ENCODE measurements at regions not wholly inside any gene's neighbourhood (a gene's known extent, or its start where the extent isn't known, plus 50 kb on each side); places are given as distances from the start of the nearest gene placed in this dataset.
"Not testable (repeated sequence)": the region's sequence is repeated elsewhere in the genome, so short reads cannot be mapped to it uniquely, and the experiment has no call there.

DNA sequence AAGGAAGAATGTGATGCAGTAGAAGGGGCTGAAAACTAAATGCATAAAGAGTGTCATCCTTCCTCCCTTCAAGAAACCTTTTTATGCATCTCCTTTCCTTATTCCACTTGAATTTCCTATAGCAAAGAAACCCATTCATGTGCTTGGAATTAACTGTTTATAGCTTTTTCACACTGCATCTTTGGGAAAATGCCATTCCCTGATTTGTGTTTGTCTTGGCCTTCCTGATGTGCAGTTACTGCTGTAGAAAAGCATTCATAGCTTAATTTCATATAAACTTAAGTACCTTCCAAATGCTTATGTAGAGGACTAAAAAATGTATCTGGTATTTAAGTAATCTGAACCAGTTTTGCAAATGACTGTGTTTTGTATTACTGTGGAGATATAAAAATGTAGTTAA is 61.8 kb downstream of the SDR9C7 start:
- Histone ChIP-seq H3K4me1 (ENCODE audit: control insufficient read depth, insufficient read depth, low read length) (no peaks in the 10 kb centered on the region), H3K9me3 (replicated peaks; ENCODE audit: control insufficient read depth, low read depth, low read length) (no peaks in the 10 kb centered on the region), H3K27ac (ENCODE audit: low read length) (no peak overlapping the region), H3K36me3 (ENCODE audit: control insufficient read depth, insufficient read depth, low read length) (no peaks in the 10 kb centered on the region), H3K4me3 (ENCODE audit: low read length) (no peak overlapping the region), H3K27me3 (ENCODE audit: control insufficient read depth, insufficient read depth, low read length) (no peaks in the 10 kb centered on the region)
- DNase-seq, result peak; percentile 29

- no peak for DNase-seq
- no peak overlapping the region for H3K27ac ChIP-seq (ENCODE audit: low read length)
- H3K4me3 ChIP-seq (ENCODE audit: low read length), result no peak overlapping the region
- no peaks in the 10 kb centered on the region for H3K27me3 ChIP-seq (ENCODE audit: control insufficient read depth, insufficient read depth, low read length)
- WGBS (ENCODE audit: insufficient coverage), result 29% methylated on average over 1 of the region's 1 CpG
- H3K36me3 ChIP-seq (ENCODE audit: control insufficient read depth, insufficient read depth, low read length), result no peaks in the 10 kb centered on the region
- H3K9me3 ChIP-seq (replicated peaks; ENCODE audit: control insufficient read depth, low read depth, low read length), result peaks cover 33% of the 10 kb centered on the region
- H3K4me1 ChIP-seq (ENCODE audit: control insufficient read depth, insufficient read depth, low read length), result no peaks in the 10 kb centered on the region
Measured at GRCh38 chr12:56867216-56867615, 67.0 kb downstream of the SDR9C7 start.

- no peak for DNase-seq
- Histone ChIP-seq H3K36me3 (ENCODE audit: control insufficient read depth, insufficient read depth, low read length) (no peaks in the 10 kb centered on the region), H3K27ac (ENCODE audit: low read length) (no peak overlapping the region), H3K4me3 (ENCODE audit: low read length) (no peak overlapping the region), H3K9me3 (replicated peaks; ENCODE audit: control insufficient read depth, low read depth, low read length) (peaks cover 34% of the 10 kb centered on the region), H3K27me3 (ENCODE audit: control insufficient read depth, insufficient read depth, low read length) (no peaks in the 10 kb centered on the region), H3K4me1 (ENCODE audit: control insufficient read depth, insufficient read depth, low read length) (no peaks in the 10 kb centered on the region)
- no CpG with 5 or more reads among the region's 1 CpG for WGBS (ENCODE audit: insufficient coverage)
Measured at GRCh38 chr12:56866493-56866892, 67.7 kb downstream of the SDR9C7 start.

GRCh38 chr12:56864318-56864717 is 69.9 kb downstream of the SDR9C7 start:
- H3K27ac ChIP-seq (ENCODE audit: low read length), result no peak overlapping the region
- 81% methylated on average over 2 of the region's 2 CpGs for WGBS (ENCODE audit: insufficient coverage)
- H3K36me3 ChIP-seq (ENCODE audit: control insufficient read depth, insufficient read depth, low read length), result no peaks in the 10 kb centered on the region
- H3K9me3 ChIP-seq (replicated peaks; ENCODE audit: control insufficient read depth, low read depth, low read length), result peaks cover 34% of the 10 kb centered on the region
- DNase-seq, result no peak
- H3K4me3 ChIP-seq (ENCODE audit: low read length), result no peak overlapping the region
- no peaks in the 10 kb centered on the region for H3K4me1 ChIP-seq (ENCODE audit: control insufficient read depth, insufficient read depth, low read length)
- no peaks in the 10 kb centered on the region for H3K27me3 ChIP-seq (ENCODE audit: control insufficient read depth, insufficient read depth, low read length)

- H3K9me3 ChIP-seq (replicated peaks; ENCODE audit: control insufficient read depth, low read depth, low read length), result peaks cover 34% of the 10 kb centered on the region
- no peaks in the 10 kb centered on the region for H3K4me1 ChIP-seq (ENCODE audit: control insufficient read depth, insufficient read depth, low read length)
- DNase-seq, result no peak
- no peaks in the 10 kb centered on the region for H3K27me3 ChIP-seq (ENCODE audit: control insufficient read depth, insufficient read depth, low read length)
- H3K27ac ChIP-seq (ENCODE audit: low read length), result no peak overlapping the region
- no peaks in the 10 kb centered on the region for H3K36me3 ChIP-seq (ENCODE audit: control insufficient read depth, insufficient read depth, low read length)
- H3K4me3 ChIP-seq (ENCODE audit: low read length), result no peak overlapping the region
Measured at GRCh38 chr12:56863789-56864188, 70.4 kb downstream of the SDR9C7 start.

GRCh38 chr12:56862264-56862663 is 71.9 kb downstream of the SDR9C7 start:
- Histone ChIP-seq H3K4me1 (ENCODE audit: control insufficient read depth, insufficient read depth, low read length) (no peaks in the 10 kb centered on the region), H3K27me3 (ENCODE audit: control insufficient read depth, insufficient read depth, low read length) (no peaks in the 10 kb centered on the region), H3K36me3 (ENCODE audit: control insufficient read depth, insufficient read depth, low read length) (no peaks in the 10 kb centered on the region), H3K9me3 (replicated peaks; ENCODE audit: control insufficient read depth, low read depth, low read length) (peaks cover 34% of the 10 kb centered on the region), H3K4me3 (ENCODE audit: low read length) (no peak overlapping the region), H3K27ac (ENCODE audit: low read length) (no peak overlapping the region)
- DNase-seq, result no peak
- WGBS (ENCODE audit: insufficient coverage), result no CpG with 5 or more reads among the region's 2 CpGs

DNA sequence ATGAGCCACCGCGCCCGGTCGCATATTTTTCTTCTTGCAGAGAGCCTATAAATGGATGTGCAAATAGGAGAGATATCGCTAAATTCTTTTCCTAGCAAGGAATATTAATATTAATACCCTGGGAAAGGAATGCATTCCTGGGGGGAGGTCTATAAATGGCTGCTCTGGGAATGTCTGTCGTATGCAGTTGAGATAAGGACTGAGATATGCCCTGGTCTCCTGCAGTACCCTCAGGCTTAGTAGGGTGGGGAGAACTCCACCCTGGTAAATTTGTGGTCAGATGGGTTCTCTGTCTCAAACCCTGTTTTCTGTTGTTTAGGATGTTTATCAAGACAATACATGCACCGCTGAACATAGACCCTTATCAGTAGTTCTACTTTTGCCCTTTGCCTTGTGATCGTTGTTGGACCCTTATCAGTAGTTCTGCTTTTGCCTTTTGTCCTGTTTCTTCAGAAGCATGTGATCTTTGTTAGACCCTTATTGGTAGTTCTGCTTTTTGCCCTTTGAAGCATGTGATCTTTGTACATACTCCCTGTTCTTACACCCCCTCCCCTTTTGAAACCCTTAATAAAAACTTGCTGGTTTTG is 80.7 kb downstream of the SDR9C7 start:
- WGBS (ENCODE audit: insufficient coverage), result 50% methylated on average over 1 of the region's 8 CpGs
- not testable (repeated sequence) for H3K36me3 ChIP-seq (ENCODE audit: control insufficient read depth, insufficient read depth, low read length); H3K27ac ChIP-seq (ENCODE audit: low read length); H3K4me3 ChIP-seq (ENCODE audit: low read length); DNase-seq; H3K9me3 ChIP-seq (replicated peaks; ENCODE audit: control insufficient read depth, low read depth, low read length); H3K27me3 ChIP-seq (ENCODE audit: control insufficient read depth, insufficient read depth, low read length); H3K4me1 ChIP-seq (ENCODE audit: control insufficient read depth, insufficient read depth, low read length)

DNA sequence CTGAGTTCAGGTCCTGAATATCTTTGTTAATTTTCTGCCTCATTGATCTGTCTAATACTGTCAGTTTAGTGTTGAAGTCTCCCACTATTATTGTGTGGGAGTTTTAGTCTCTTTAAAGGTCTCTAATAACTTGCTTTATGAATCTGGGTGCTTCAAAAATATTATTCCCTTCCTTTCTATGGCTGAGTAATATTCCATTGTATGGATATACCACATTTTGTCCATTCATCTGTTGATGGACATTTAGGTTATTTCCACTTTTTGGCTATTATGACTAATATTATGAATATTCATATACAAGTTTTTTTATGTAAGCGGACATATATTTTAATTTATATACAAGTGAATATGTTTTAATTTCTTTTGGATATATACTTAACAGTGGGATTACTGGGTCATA is 82.7 kb downstream of the SDR9C7 start:
- Histone ChIP-seq H3K4me1 (ENCODE audit: control insufficient read depth, insufficient read depth, low read length) (no peaks in the 10 kb centered on the region), H3K27me3 (ENCODE audit: control insufficient read depth, insufficient read depth, low read length) (no peaks in the 10 kb centered on the region), H3K36me3 (ENCODE audit: control insufficient read depth, insufficient read depth, low read length) (no peaks in the 10 kb centered on the region), H3K27ac (ENCODE audit: low read length) (no peak overlapping the region), H3K4me3 (ENCODE audit: low read length) (no peak overlapping the region), H3K9me3 (replicated peaks; ENCODE audit: control insufficient read depth, low read depth, low read length) (peaks cover 5% of the 10 kb centered on the region)
- no peak for DNase-seq
- no CpG with 5 or more reads among the region's 1 CpG for WGBS (ENCODE audit: insufficient coverage)

- Histone ChIP-seq H3K36me3 (ENCODE audit: control insufficient read depth, insufficient read depth, low read length) (no peaks in the 10 kb centered on the region), H3K4me3 (ENCODE audit: low read length) (no peak overlapping the region), H3K4me1 (ENCODE audit: control insufficient read depth, insufficient read depth, low read length) (peaks cover 25% of the 10 kb centered on the region), H3K27me3 (ENCODE audit: control insufficient read depth, insufficient read depth, low read length) (no peaks in the 10 kb centered on the region), H3K27ac (ENCODE audit: low read length) (no peak overlapping the region), H3K9me3 (replicated peaks; ENCODE audit: control insufficient read depth, low read depth, low read length) (no peaks in the 10 kb centered on the region)
- peak; percentile 27 for DNase-seq
- 77% methylated on average over 3 of the region's 8 CpGs for WGBS (ENCODE audit: insufficient coverage)
Measured at GRCh38 chr12:56840922-56841321, 77.8 kb downstream of the HSD17B6 start.

DNA sequence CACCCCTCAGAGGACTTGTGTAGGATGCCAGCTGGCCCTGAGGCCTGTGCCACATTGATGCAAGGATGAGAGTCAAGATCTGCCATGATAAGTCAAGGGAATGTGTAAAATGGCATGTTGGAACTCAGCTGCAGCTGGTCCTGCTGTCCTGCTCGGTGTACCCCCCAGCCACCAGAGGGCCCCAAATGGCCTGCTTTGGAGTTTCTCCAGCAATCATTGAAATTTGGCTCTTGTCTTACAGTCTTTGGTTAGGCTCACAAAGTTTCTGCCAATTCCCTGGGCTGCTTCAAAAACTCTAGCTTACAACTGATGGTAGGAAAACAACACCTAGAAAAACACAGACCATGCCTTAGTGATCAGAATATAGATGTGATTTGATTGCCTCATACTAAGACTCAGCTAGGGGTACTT is 76.8 kb downstream of the HSD17B6 start:
- no peaks in the 10 kb centered on the region for H3K36me3 ChIP-seq (ENCODE audit: control insufficient read depth, insufficient read depth, low read length)
- peak; percentile 56 for DNase-seq
- H3K4me3 ChIP-seq (ENCODE audit: low read length), result no peak overlapping the region
- H3K9me3 ChIP-seq (replicated peaks; ENCODE audit: control insufficient read depth, low read depth, low read length), result no peaks in the 10 kb centered on the region
- H3K4me1 ChIP-seq (ENCODE audit: control insufficient read depth, insufficient read depth, low read length), result peaks cover 25% of the 10 kb centered on the region
- WGBS (ENCODE audit: insufficient coverage), result 0% methylated on average over 1 of the region's 1 CpG
- H3K27me3 ChIP-seq (ENCODE audit: control insufficient read depth, insufficient read depth, low read length), result no peaks in the 10 kb centered on the region
- no peak overlapping the region for H3K27ac ChIP-seq (ENCODE audit: low read length)

GRCh38 chr12:56839489-56839848 is 76.3 kb downstream of the HSD17B6 start:
- Histone ChIP-seq H3K4me1 (ENCODE audit: control insufficient read depth, insufficient read depth, low read length) (peaks cover 25% of the 10 kb centered on the region), H3K27ac (ENCODE audit: low read length) (no peak overlapping the region)

More at GRCh38 chr12:56839489-56839848, 76.3 kb downstream of the HSD17B6 start:
- H3K27me3 ChIP-seq (ENCODE audit: control insufficient read depth, insufficient read depth, low read length), result no peaks in the 10 kb centered on the region
- no peaks in the 10 kb centered on the region for H3K9me3 ChIP-seq (replicated peaks; ENCODE audit: control insufficient read depth, low read depth, low read length)
- H3K4me3 ChIP-seq (ENCODE audit: low read length), result no peak overlapping the region
- no peaks in the 10 kb centered on the region for H3K36me3 ChIP-seq (ENCODE audit: control insufficient read depth, insufficient read depth, low read length)
- DNase-seq, result no peak

All from muscle of leg (tissue), 3 donors.